Stimulated activated CD8-positive, alpha-beta memory T cell treated with anti-CD3 and anti-CD28 coated beads, Interleukin-12 subunit alpha, Interleukin-12 subunit beta, amount 100 ng/mL, for 1 hour (primary cell): ENCODE measurements at regions not wholly inside any gene's neighbourhood (a gene's known extent, or its start where the extent isn't known, plus 50 kb on each side); places are given as distances from the start of the nearest gene placed in this dataset.
"Not testable (repeated sequence)": the region's sequence is repeated elsewhere in the genome, so short reads cannot be mapped to it uniquely, and the experiment has no call there.

ENCODE experiments used
- DNase-seq: peaks from one replicate; pipeline ENCODE4 v3.0.0-alpha.2; 2020; ENCODE audit warnings: low read depth

DNA sequence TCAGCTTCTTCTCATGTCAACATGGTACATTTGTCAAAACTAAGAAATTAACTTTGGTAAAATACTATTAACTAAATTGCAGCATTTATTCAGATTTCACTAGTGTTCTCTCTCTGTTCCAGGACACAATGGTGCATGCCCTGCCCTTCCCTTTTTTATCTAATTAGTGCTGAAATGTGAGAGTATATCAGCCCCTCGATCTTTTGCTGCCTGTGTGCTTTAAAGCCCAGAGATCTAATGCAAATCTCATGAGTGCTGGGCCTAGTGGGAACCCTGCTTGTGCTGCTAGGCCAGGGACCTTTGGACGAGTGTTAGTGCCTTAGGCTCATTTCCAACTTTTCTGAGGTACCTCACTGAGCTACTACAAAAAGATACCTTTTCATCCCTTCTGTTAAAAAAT is 221.1 kb upstream of the EDNRB start:
- no peak for DNase-seq

- DNase-seq: no peak
Measured at GRCh38 chr13:78138756-78139155, 220.1 kb upstream of the EDNRB start.

DNA sequence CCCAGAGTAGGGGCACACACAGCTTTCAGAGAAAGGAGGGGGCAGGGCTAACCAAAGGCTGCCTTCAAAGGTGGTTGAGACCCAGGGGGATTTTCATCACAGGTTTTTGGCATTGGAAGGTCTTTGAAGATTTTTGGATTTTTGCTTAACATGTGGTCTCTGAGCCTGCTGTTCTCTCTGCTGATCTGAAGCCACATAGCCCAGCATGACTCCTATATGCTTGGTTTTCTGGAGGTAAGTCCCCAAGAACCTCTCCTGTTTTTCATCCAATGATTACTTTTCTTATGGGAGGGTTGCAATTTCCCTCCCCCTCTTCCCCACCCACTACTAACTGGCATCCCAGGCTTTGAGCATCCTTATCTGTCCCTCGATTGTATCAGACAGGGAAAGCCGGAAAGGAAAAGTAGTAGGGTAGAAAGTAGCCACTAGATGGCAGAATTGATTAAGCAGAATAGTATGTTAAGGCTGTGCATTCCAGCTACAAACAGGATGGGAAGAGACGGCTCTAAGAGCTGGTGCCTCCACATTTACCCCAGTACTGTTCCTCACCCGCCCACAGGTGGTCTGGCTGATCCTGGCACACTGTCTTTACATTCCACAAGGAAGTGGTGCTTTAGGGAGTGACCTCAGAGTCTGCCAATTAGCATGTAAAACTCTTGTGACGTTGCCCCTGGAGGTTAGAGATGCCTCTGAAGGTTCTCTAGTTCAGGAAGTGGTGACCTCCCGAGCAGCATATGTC is 218.9 kb upstream of the EDNRB start:
- DNase-seq: no peak

DNA sequence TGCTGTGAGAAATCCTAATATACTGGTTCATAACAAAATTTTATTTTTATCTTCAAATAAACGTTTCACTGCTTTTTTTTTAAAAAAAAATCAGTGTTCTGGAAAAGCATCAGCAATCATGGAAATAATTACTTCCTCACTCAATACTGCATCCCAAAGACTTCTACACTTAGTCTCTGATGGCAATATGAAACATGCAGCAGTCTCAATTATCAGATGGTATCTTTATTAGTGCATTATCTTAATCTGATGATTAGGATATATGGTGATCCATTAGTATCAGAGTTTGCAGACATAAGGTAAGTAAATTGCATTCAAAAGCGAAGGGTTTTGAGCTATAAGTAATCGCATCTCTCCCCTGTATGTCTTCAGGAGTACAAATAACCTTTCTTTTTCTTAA is 218.3 kb upstream of the EDNRB start:
- DNase-seq: no peak

- DNase-seq: no peak
Measured at GRCh38 chr13:78133511-78133910, 214.9 kb upstream of the EDNRB start.

DNA sequence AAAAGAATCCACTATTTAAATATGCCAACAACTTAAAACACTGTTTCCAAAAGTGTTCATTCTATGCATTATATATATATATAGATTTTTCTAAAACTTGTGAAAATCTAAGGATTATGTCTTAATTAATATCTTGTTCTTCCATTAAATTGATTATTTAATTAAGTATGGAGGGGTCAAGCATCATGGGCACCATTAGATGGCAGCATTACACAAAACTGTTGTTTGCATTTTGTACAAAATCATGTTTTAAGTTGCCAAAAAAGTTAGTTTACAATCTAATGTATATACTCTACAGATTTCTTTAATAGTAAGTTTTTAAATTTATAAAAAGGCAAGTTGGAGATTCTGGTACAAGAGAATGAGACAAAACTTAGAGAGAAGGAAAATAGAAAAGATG is 213.2 kb upstream of the EDNRB start:
- DNase-seq: no peak

DNA sequence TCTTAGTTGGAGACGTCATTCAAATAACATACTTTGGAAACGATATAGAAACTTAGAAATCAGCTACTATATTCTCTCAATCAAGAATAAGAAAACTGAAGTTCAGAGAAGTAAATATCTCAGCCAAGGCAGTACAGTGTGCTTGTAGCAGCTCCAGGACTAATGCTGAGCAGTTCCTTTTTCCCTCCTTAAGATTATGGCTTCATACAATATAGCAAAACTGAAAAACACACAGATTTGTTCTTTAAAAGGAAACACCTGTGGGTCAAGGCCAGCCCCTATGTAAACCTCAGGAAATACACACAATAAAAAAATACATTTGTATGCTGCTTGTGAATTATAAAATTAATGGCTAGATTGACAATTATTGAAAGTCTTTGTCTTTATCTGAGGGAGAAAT is 212.7 kb upstream of the EDNRB start:
- no peak for DNase-seq

GRCh38 chr13:78129823-78130222 is 211.2 kb upstream of the EDNRB start:
- no peak for DNase-seq

- DNase-seq: no peak
Measured at GRCh38 chr13:78129359-78129758, 210.7 kb upstream of the EDNRB start.

DNA sequence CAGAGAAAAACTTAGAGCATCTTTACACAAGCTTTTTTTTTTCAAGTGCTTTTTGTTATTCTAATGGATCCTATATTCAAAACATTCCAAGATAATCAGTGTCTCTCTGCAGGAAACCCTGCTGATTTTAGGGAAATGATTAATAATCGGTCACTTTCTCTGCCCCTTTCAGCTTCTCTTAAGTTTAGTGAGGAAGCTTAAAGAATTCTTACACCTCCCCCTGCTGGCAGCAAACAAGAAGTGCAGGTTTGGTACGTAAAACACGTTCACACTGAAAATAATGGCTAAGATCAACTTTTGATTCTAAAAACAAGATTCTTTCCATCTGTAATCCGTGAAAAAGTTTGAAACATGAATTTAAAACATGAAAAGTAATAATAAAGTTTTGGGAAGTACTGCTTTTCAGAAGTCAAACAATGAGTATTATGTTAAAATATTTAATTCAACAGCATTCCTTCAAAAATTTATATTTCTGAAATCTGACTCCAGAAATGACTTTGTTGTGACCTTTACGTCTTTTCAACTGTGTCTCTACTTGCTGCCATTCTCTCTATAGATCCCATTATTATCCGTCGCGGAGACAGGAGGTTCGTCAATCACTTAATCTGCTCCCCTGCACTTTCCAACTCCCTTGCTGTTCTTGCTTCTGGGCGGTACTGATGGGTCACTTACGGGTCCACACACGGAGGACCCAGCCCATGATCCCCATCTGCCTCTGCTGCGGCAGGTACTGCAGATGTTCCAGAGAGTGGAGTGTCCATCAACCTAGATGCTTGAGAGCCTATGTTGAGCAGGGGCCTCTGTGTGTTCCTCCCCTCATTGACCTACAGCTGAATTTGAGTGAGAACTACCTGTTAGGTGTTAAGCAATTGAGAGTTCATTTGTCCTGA is 203.1 kb upstream of the EDNRB start:
- DNase-seq: no peak

DNA sequence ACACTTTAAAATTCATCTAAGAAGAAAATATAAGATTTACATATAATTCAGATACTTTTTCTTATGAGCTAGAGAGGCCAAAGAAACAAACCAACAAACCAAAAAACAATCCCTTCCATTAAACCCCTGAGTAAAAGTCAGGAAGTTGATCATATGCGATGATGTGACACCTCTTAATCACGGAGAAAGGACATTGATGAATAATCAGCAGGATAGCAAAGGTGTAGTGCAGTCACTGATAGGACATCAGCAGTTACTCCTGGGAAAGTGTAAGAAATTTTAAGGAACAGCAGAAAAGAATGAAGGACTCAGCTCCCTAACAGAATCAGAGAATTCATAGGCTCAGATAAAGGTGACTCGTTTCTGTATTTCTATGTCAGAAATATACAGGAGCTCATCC is 202.4 kb upstream of the EDNRB start:
- no peak for DNase-seq

DNA sequence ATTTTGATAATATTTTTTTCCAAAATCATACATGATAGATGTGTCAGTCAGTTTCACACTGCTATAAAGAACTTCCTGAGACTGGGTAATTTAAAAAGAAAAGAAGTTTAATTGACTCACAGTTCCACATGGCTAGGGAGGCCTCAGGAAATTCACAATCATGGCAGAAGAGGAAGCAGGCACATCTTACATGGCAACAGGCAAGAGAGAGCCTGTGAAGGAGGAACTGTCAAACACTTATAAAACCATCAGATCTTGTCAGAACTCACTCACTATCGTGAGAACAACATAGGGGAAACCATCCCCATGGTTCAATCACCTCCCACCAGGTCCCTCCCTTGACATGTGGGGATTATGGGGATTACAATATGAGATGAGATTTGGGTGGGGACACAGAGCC is 201.5 kb upstream of the EDNRB start:
- DNase-seq: not testable (repeated sequence)

DNA sequence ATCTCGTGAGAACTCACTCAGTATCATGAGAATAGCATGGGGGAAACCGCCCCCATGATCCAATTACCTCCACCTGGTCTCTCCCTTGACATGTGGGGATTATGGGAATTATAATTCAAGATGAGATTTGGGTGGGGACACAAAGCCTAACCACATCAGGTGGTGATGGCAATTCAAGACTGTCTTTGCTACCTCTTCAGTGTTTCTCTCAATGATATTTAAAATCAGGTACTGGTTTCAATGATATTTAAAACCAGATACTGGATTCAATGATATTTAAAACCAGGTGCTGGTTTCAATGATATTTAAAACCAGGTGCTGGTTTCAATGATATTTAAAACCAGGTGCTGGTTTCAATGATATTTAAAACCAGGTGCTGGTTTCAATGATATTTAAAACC is 198.4 kb upstream of the EDNRB start:
- not testable (repeated sequence) for DNase-seq

DNA sequence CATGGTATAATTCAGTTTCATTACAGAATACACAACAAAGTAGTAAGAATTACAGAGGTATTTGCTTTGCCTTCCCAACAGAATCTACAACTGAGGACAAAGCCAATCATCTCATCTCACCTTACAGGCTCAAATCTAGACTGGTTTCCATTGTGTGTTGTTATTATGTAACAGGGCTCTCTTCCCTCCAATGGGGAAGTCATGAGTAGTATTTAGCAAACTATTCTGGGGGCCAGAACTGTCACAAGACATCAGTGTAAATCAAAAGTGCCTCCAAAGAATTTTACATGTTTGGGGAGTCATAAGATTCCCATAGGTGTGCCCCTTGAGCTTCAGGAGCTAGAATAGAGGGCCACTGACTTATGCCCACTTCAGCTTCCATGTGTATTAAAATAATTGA is 187.0 kb upstream of the EDNRB start:
- no peak for DNase-seq

- DNase-seq: no peak
Measured at GRCh38 chr13:78103936-78104335, 185.3 kb upstream of the EDNRB start.

GRCh38 chr13:78102741-78103140 is 184.1 kb upstream of the EDNRB start:
- no peak for DNase-seq

- DNase-seq: no peak
Measured at GRCh38 chr13:78102121-78102677, 183.6 kb upstream of the EDNRB start.

DNA sequence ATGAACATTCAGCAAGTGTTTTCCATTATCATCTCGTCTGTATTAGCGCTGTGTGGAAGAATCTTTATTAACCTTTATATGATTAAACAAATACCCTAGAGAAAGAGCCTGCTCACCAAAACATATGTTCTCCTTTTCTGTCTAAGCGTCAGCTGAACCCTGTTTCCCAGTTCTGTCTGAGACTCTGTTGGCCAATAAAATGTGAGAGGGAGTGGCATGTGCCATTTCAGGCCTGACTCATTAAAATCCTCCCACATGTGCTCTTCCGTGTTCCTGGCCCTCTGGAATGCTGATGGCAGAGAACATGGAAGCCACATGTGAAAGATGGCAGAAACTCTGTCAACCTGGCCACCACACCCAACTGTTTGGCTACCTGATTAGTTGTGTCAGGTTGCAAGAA is 181.9 kb upstream of the EDNRB start:
- DNase-seq: no peak

DNA sequence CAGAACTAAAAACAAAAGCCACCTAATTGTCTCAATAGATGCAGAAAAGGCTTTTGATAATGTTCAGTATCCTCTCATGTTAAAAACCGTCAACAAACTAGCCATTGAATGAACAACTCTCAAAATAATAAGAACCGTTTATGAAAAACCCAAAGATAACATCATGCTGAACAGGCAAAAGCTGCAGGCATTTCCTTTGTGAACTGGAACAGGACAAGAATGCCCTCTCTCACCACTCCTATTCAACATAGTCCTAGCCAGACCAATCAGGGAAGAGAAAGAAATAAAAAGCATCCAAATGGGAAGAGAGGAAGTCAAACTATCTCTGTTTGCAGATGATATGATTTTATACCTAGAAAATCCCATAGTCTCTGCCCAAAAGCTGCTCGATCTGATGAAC is 179.6 kb upstream of the EDNRB start:
- no peak for DNase-seq

- no peak for DNase-seq
Measured at GRCh38 chr13:78096221-78096620, 177.6 kb upstream of the EDNRB start.

GRCh38 chr13:78087966-78088678 is 169.5 kb upstream of the EDNRB start:
- DNase-seq: no peak

GRCh38 chr13:78085434-78086225 is 167.0 kb upstream of the EDNRB start:
- DNase-seq: no peak
